Sigmoid colon (tissue), 6 donors: ENCODE measurements at regions not wholly inside any gene's neighbourhood (a gene's known extent, or its start where the extent isn't known, plus 50 kb on each side); places are given as distances from the start of the nearest gene placed in this dataset.

Experiments
- DNase-seq: peaks from one replicate; pipeline ENCODE4 v3.0.0-alpha.2; 2019
- H3K27ac ChIP-seq, 4 donors: fragments of 200-600 bp; sonication (generic); one replicate each; pipeline ENCODE4 v1.5.1; 2016 to 2019; ENCODE audit warnings: mild to moderate bottlenecking in 1 of 4
- H3K27me3 ChIP-seq, 3 donors: fragments of 200-600 bp; sonication (generic); one replicate each; pipeline ENCODE4 v1.5.1; 2019; ENCODE audit warnings: mild to moderate bottlenecking in 1 of 3
- H3K36me3 ChIP-seq, 4 donors: fragments of 200-600 bp; sonication (generic); one replicate each; pipeline ENCODE4 v1.5.1; 2016 to 2019
- H3K4me1 ChIP-seq, 4 donors: fragments of 200-600 bp; sonication (generic); one replicate each; pipeline ENCODE4 v1.5.1; 2017 to 2019
- H3K4me3 ChIP-seq, 4 donors: fragments of 200-600 bp; sonication (generic); one replicate each; pipeline ENCODE4 v1.5.1; 2017 to 2019; ENCODE audit warnings: mild to moderate bottlenecking in 2 of 4, moderate library complexity in 1 of 4
- H3K9me3 ChIP-seq, 4 donors: fragments of 200-600 bp in 3 of 4; sonication (generic) in 3 of 4; one replicate each; pipeline versions ENCODE4 v1.5.1 to v1.6.1; 2013 to 2019
- CTCF ChIP-seq, 4 experiments: fragments of 450-650 bp in 3 of 4; fragments of 200-600 bp in 1 of 4; IDR thresholded peaks; one replicate each; pipeline ENCODE4 v1.5.1; 2016 to 2019; ENCODE audit warnings: antibody characterized with exemption in 4 of 4, mild to moderate bottlenecking in 3 of 4, moderate library complexity in 2 of 4
- EP300 ChIP-seq, 4 donors: sonication (generic); formaldehyde crosslinking; IDR thresholded peaks; one replicate each; pipeline ENCODE4 v1.6.1; 2017; ENCODE audit warnings: antibody characterized with exemption in 4 of 4
- POLR2A ChIP-seq, 2 donors: fragments of 450-650 bp; IDR thresholded peaks; one replicate each; pipeline ENCODE4 v1.6.1; 2016; ENCODE audit warnings: antibody characterized with exemption in 2 of 2, mild to moderate bottlenecking in 2 of 2, moderate library complexity in 2 of 2
- POLR2AphosphoS5 ChIP-seq, 4 donors: sonication (generic); formaldehyde crosslinking; IDR thresholded peaks; one replicate each; pipeline ENCODE4 v1.6.1; 2017; ENCODE audit warnings: antibody characterized with exemption in 4 of 4
- whole genome bisulfite sequencing, 2 donors: extraction: QIAGEN DNeasy Blood & Tissue Kit; methylation state at CpG; one replicate each; pipeline ENCODE4 v1.1.7; 2013; 5-methylcytosine and 5-hydroxymethylcytosine counted together
- intact Hi-C: fragments of 100-400 bp; cut with DNase I; formaldehyde crosslinking; loops from one replicate; pipeline ENCODE4 v1.15.1; 2023
- donor health status: healthy with polysubstance abuse.
- donor health status: healthy.

GRCh38 chr10:76784076-76784475 is 853.5 kb downstream of the KCNMA1 start:
- no peaks in the 10 kb centered on the region for H3K36me3 ChIP-seq
- TF ChIP-seq POLR2A (IDR thresholded peaks at IDR 0.05), result no peak
- TF ChIP-seq POLR2AphosphoS5 (IDR thresholded peaks at IDR 0.05), result no peak
- no peak for TF ChIP-seq EP300 (IDR thresholded peaks at IDR 0.05)
- TF ChIP-seq CTCF (IDR thresholded peaks at IDR 0.05), result no peak
- H3K27ac ChIP-seq, result peak overlapping the region in 3 of 4 donors; percentile 1 to 26 (median 7)
- H3K27me3 ChIP-seq, result no peaks in the 10 kb centered on the region
- intact Hi-C loops, result no loop called here
- H3K4me1 ChIP-seq, result peaks cover 0 to 47% (median 27%) of the 10 kb centered on the region in 4 donors
- 69 to 74% methylated on average over 1 of the region's 1 CpG for WGBS, 2 donors
- no peak for DNase-seq
- no peak overlapping the region for H3K4me3 ChIP-seq
- H3K9me3 ChIP-seq, result no peaks in the 10 kb centered on the region

- intact Hi-C loops, result loop anchor here (5.0 kb wide), 1 partner anchor 192 kb away; no protein-coding TSS in a partner anchor
- TF ChIP-seq EP300 (IDR thresholded peaks at IDR 0.05) (peak in 3 of 4 donors; percentile 19 to 48 (median 33)), POLR2A (IDR thresholded peaks at IDR 0.05) (no peak), POLR2AphosphoS5 (IDR thresholded peaks at IDR 0.05) (peak; percentile 43 to 90 (median 68))
- Histone ChIP-seq H3K36me3 (no peaks in the 10 kb centered on the region), H3K9me3 (no peaks in the 10 kb centered on the region), H3K4me3 (no peak overlapping the region), H3K27ac (peak overlapping the region in 3 of 4 donors; percentile 59 to 77 (median 72)), H3K4me1 (peaks cover 0 to 62% (median 34%) of the 10 kb centered on the region in 4 donors), H3K27me3 (no peaks in the 10 kb centered on the region)
- no peak for DNase-seq
- 37 to 59% methylated on average over 6 of the region's 6 CpGs for WGBS, 2 donors
Observed at GRCh38 chr10:76779796-76780301, 857.8 kb downstream of the KCNMA1 start.

GRCh38 chr10:76778914-76779795 is 858.5 kb downstream of the KCNMA1 start:
- Histone ChIP-seq H3K27ac (peak overlapping the region in 3 of 4 donors; percentile 59 to 77 (median 72)), H3K27me3 (no peaks in the 10 kb centered on the region), H3K9me3 (peaks cover 0 to 2% (median under 1%) of the 10 kb centered on the region in 4 donors), H3K36me3 (no peaks in the 10 kb centered on the region), H3K4me3 (no peak overlapping the region), H3K4me1 (peaks cover 0 to 55% (median 30%) of the 10 kb centered on the region in 4 donors)
- 43 to 52% methylated on average over 10 of the region's 10 CpGs for WGBS, 2 donors
- intact Hi-C loops, result loop anchor here (5.0 kb wide), 1 partner anchor 193 kb away; no protein-coding TSS in a partner anchor
- DNase-seq, result no peak
- TF ChIP-seq POLR2AphosphoS5 (IDR thresholded peaks at IDR 0.05) (no peak), POLR2A (IDR thresholded peaks at IDR 0.05) (no peak), CTCF (IDR thresholded peaks at IDR 0.05) (peak in 2 of 4 experiments; percentile 9 to 32)

GRCh38 chr10:76774987-76775603 is 862.5 kb downstream of the KCNMA1 start:
- intact Hi-C loops, result loop anchor here (5.0 kb wide), 1 partner anchor 197 kb away; no protein-coding TSS in a partner anchor
- WGBS, 2 donors, result 95 to 97% methylated on average over 4 of the region's 4 CpGs
- Histone ChIP-seq H3K36me3 (no peaks in the 10 kb centered on the region), H3K9me3 (peaks cover 0 to 5% (median 1%) of the 10 kb centered on the region in 4 donors), H3K27ac (no peak overlapping the region), H3K27me3 (no peaks in the 10 kb centered on the region), H3K4me3 (no peak overlapping the region), H3K4me1 (peaks cover 0 to 34% (median 19%) of the 10 kb centered on the region in 4 donors)
- no peak for TF ChIP-seq POLR2AphosphoS5 (IDR thresholded peaks at IDR 0.05)
- no peak for TF ChIP-seq EP300 (IDR thresholded peaks at IDR 0.05)
- TF ChIP-seq CTCF (IDR thresholded peaks at IDR 0.05), result no peak
- no peak for TF ChIP-seq POLR2A (IDR thresholded peaks at IDR 0.05)
- no peak for DNase-seq

GRCh38 chr10:76769582-76769981 is 868.0 kb downstream of the KCNMA1 start:
- Histone ChIP-seq H3K9me3 (peaks cover 0 to 5% (median 1%) of the 10 kb centered on the region in 4 donors), H3K4me3 (no peak overlapping the region), H3K4me1 (peaks cover 0 to 16% (median 8%) of the 10 kb centered on the region in 4 donors), H3K27me3 (no peaks in the 10 kb centered on the region), H3K27ac (peak overlapping the region in 3 of 4 donors; percentile 6 to 38 (median 36)), H3K36me3 (no peaks in the 10 kb centered on the region)
- intact Hi-C loops, result no loop called here
- TF ChIP-seq EP300 (IDR thresholded peaks at IDR 0.05) (no peak), POLR2A (IDR thresholded peaks at IDR 0.05) (no peak), CTCF (IDR thresholded peaks at IDR 0.05) (no peak), POLR2AphosphoS5 (IDR thresholded peaks at IDR 0.05) (no peak)
- DNase-seq, result no peak
